ENCODE measurements at regions not wholly inside any gene's neighbourhood (a gene's known extent, or its start where the extent isn't known, plus 50 kb on each side); places are given as distances from the start of the nearest gene placed in this dataset.

- WGBS, 2 experiments (ENCODE audit: insufficient coverage in 1 of 2, insufficient read length in 1 of 2), result 83 to 88% methylated on average over 1 of the region's 1 CpG
- no peak overlapping the region for H3K9ac ChIP-seq (ENCODE audit: extremely low read depth, low read length, poor library complexity, severe bottlenecking)
- H3K27me3 Mint-ChIP-seq (ENCODE audit: insufficient read depth), result no peaks in the 10 kb centered on the region
- H3K4me1 ChIP-seq (ENCODE audit: control insufficient read depth, insufficient read depth, low read length), result peaks cover 2% of the 10 kb centered on the region
- H3K36me3 ChIP-seq (ENCODE audit: control insufficient read depth, insufficient read depth, low read length), result no peaks in the 10 kb centered on the region
- no peak overlapping the region for H3K27ac Mint-ChIP-seq
- no peak overlapping the region for H3K4me3 Mint-ChIP-seq
- no peak overlapping the region for H3K27ac ChIP-seq (ENCODE audit: low read depth, low read length)
- no peak for DNase-seq
- H3K4me3 ChIP-seq (ENCODE audit: low read length), result no peak overlapping the region
- H3K9me3 ChIP-seq (ENCODE audit: control insufficient read depth, low read length), result no peaks in the 10 kb centered on the region
- H3K36me3 Mint-ChIP-seq (ENCODE audit: low read depth), result no peaks in the 10 kb centered on the region
- peaks cover 6% of the 10 kb centered on the region for H3K4me1 Mint-ChIP-seq
- no peaks in the 10 kb centered on the region for H3K27me3 ChIP-seq (ENCODE audit: control insufficient read depth, insufficient read depth, low read length, poor library complexity, severe bottlenecking)
- H3K9me3 Mint-ChIP-seq, result no peaks in the 10 kb centered on the region
- no peak for TF ChIP-seq CTCF (conservative IDR thresholded peaks at IDR 0.05)
Measured at GRCh38 chr6:133591275-133591674, 297.6 kb upstream of the TCF21 start.

GRCh38 chr6:133594652-133595110, 294.2 kb upstream of the TCF21 start:
- H3K27ac Mint-ChIP-seq, result no peak overlapping the region
- Histone ChIP-seq H3K9me3 (ENCODE audit: control insufficient read depth, low read length) (no peaks in the 10 kb centered on the region), H3K36me3 (ENCODE audit: control insufficient read depth, insufficient read depth, low read length) (no peaks in the 10 kb centered on the region), H3K4me3 (ENCODE audit: low read length) (no peak overlapping the region), H3K27me3 (ENCODE audit: control insufficient read depth, insufficient read depth, low read length, poor library complexity, severe bottlenecking) (no peaks in the 10 kb centered on the region), H3K4me1 (ENCODE audit: control insufficient read depth, insufficient read depth, low read length) (peaks cover 2% of the 10 kb centered on the region), H3K9ac (ENCODE audit: extremely low read depth, low read length, poor library complexity, severe bottlenecking) (no peak overlapping the region), H3K27ac (ENCODE audit: low read depth, low read length) (no peak overlapping the region)
- no peak for TF ChIP-seq CTCF (conservative IDR thresholded peaks at IDR 0.05)
- peaks cover 6% of the 10 kb centered on the region for H3K4me1 Mint-ChIP-seq
- H3K9me3 Mint-ChIP-seq, result no peaks in the 10 kb centered on the region
- DNase-seq, result no peak
- 80 to 83% methylated on average over 6 to 8 of the region's 8 CpGs for WGBS, 2 experiments (ENCODE audit: insufficient coverage in 1 of 2, insufficient read length in 1 of 2)
- H3K36me3 Mint-ChIP-seq (ENCODE audit: low read depth), result no peaks in the 10 kb centered on the region
- no peaks in the 10 kb centered on the region for H3K27me3 Mint-ChIP-seq (ENCODE audit: insufficient read depth)
- H3K4me3 Mint-ChIP-seq, result no peak overlapping the region

- H3K36me3 Mint-ChIP-seq (ENCODE audit: low read depth), result no peaks in the 10 kb centered on the region
- 91 to 100% methylated on average over 3 to 7 of the region's 7 CpGs for WGBS, 2 experiments (ENCODE audit: insufficient coverage in 1 of 2, insufficient read length in 1 of 2)
- H3K4me3 Mint-ChIP-seq, result no peak overlapping the region
- H3K27ac Mint-ChIP-seq, result no peak overlapping the region
- H3K4me1 ChIP-seq (ENCODE audit: control insufficient read depth, insufficient read depth, low read length), result peaks cover under 1% of the 10 kb centered on the region
- TF ChIP-seq CTCF (conservative IDR thresholded peaks at IDR 0.05), result no peak
- DNase-seq, result no peak
- peaks cover 2% of the 10 kb centered on the region for H3K4me1 Mint-ChIP-seq
- H3K9me3 Mint-ChIP-seq, result no peaks in the 10 kb centered on the region
- H3K36me3 ChIP-seq (ENCODE audit: control insufficient read depth, insufficient read depth, low read length), result no peaks in the 10 kb centered on the region
- H3K27me3 Mint-ChIP-seq (ENCODE audit: insufficient read depth), result no peaks in the 10 kb centered on the region
- H3K9ac ChIP-seq (ENCODE audit: extremely low read depth, low read length, poor library complexity, severe bottlenecking), result no peak overlapping the region
- H3K4me3 ChIP-seq (ENCODE audit: low read length), result no peak overlapping the region
- H3K9me3 ChIP-seq (ENCODE audit: control insufficient read depth, low read length), result no peaks in the 10 kb centered on the region
- no peak overlapping the region for H3K27ac ChIP-seq (ENCODE audit: low read depth, low read length)
- H3K27me3 ChIP-seq (ENCODE audit: control insufficient read depth, insufficient read depth, low read length, poor library complexity, severe bottlenecking), result no peaks in the 10 kb centered on the region
Measured at GRCh38 chr6:133595111-133595761, 293.7 kb upstream of the TCF21 start.

All from endodermal cell (in vitro differentiated cells).